Osteocyte (in vitro differentiated cells): ENCODE measurements at regions not wholly inside any gene's neighbourhood (a gene's known extent, or its start where the extent isn't known, plus 50 kb on each side); places are given as distances from the start of the nearest gene placed in this dataset.

Experiments
- DNase-seq: peaks from one replicate; pipeline ENCODE4 v3.0.0; 2021; ENCODE audit warnings: mixed read lengths; ENCODE audit not compliant: unreplicated experiment; ENCODE audit errors: extremely low spot score
- H3K27ac Mint-ChIP-seq: one replicate; pipeline ENCODE4 v1.8.0; 2021; ENCODE audit warnings: mild to moderate bottlenecking, mixed read lengths; ENCODE audit not compliant: unreplicated experiment
- H3K27me3 Mint-ChIP-seq: one replicate; pipeline ENCODE4 v1.8.0; 2021; ENCODE audit warnings: mixed read lengths; ENCODE audit not compliant: unreplicated experiment
- H3K36me3 Mint-ChIP-seq: one replicate; pipeline ENCODE4 v1.8.0; 2021; ENCODE audit warnings: mixed read lengths; ENCODE audit not compliant: unreplicated experiment
- H3K4me1 Mint-ChIP-seq: one replicate; pipeline ENCODE4 v1.8.0; 2021; ENCODE audit warnings: mixed read lengths; ENCODE audit not compliant: unreplicated experiment
- H3K4me3 Mint-ChIP-seq: one replicate; pipeline ENCODE4 v1.8.0; 2021; ENCODE audit warnings: mild to moderate bottlenecking, moderate library complexity, mixed read lengths; ENCODE audit not compliant: unreplicated experiment
- H3K9me3 Mint-ChIP-seq: one replicate; pipeline ENCODE4 v1.8.0; 2021; ENCODE audit warnings: mixed read lengths; ENCODE audit not compliant: unreplicated experiment
- TF ChIP-seq, protein P1 (sequence below): fragments of 200-600 bp; sonication (generic); IDR thresholded peaks from 2 replicates; pipeline ENCODE4 v1.5.0; 2021; ENCODE audit warnings: antibody characterized with exemption, mild to moderate bottlenecking, moderate library complexity

- H3K27me3 Mint-ChIP-seq, result no peaks in the 10 kb centered on the region
- TF ChIP-seq, protein P1, sequence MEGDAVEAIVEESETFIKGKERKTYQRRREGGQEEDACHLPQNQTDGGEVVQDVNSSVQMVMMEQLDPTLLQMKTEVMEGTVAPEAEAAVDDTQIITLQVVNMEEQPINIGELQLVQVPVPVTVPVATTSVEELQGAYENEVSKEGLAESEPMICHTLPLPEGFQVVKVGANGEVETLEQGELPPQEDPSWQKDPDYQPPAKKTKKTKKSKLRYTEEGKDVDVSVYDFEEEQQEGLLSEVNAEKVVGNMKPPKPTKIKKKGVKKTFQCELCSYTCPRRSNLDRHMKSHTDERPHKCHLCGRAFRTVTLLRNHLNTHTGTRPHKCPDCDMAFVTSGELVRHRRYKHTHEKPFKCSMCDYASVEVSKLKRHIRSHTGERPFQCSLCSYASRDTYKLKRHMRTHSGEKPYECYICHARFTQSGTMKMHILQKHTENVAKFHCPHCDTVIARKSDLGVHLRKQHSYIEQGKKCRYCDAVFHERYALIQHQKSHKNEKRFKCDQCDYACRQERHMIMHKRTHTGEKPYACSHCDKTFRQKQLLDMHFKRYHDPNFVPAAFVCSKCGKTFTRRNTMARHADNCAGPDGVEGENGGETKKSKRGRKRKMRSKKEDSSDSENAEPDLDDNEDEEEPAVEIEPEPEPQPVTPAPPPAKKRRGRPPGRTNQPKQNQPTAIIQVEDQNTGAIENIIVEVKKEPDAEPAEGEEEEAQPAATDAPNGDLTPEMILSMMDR, result no peak
- H3K27ac Mint-ChIP-seq, result no peak overlapping the region
- no peaks in the 10 kb centered on the region for H3K36me3 Mint-ChIP-seq
- H3K9me3 Mint-ChIP-seq, result peaks cover 15% of the 10 kb centered on the region
- H3K4me1 Mint-ChIP-seq, result no peaks in the 10 kb centered on the region
- DNase-seq, result no peak
- H3K4me3 Mint-ChIP-seq, result no peak overlapping the region
Measured at GRCh38 chr20:52869698-52870501, 102.3 kb upstream of the TSHZ2 start.

GRCh38 chr20:52869276-52869675 lies 102.9 kb upstream of the TSHZ2 start:
- Mint-ChIP-seq H3K27me3 (no peaks in the 10 kb centered on the region), H3K27ac (no peak overlapping the region), H3K4me1 (no peaks in the 10 kb centered on the region), H3K4me3 (no peak overlapping the region), H3K36me3 (no peaks in the 10 kb centered on the region), H3K9me3 (peaks cover 15% of the 10 kb centered on the region)
- no peak for DNase-seq
- TF ChIP-seq, protein P1, result no peak

DNA sequence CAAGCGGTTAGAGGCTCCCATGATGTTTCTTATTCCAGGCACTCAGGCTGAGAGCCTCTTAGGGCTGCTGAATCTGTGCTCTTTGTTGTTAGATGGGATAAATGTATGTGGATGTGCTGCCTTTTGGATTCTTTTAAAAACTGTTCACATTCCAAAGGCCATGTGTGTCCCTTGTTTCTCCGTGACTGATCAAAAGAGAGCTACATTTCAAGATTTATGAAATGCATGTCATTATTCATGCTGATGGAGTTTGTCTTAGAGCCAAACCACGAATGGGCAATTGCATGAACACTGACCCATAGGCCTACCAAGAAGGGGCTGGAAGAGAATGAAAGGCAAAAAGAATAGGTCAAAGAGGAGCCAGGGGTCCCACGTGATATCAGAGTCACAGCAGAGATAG lies 104.9 kb upstream of the TSHZ2 start:
- Mint-ChIP-seq H3K27me3 (no peaks in the 10 kb centered on the region), H3K4me1 (no peaks in the 10 kb centered on the region), H3K27ac (no peak overlapping the region), H3K9me3 (peaks cover 17% of the 10 kb centered on the region), H3K36me3 (no peaks in the 10 kb centered on the region), H3K4me3 (no peak overlapping the region)
- no peak for DNase-seq
- TF ChIP-seq, protein P1, result no peak

DNA sequence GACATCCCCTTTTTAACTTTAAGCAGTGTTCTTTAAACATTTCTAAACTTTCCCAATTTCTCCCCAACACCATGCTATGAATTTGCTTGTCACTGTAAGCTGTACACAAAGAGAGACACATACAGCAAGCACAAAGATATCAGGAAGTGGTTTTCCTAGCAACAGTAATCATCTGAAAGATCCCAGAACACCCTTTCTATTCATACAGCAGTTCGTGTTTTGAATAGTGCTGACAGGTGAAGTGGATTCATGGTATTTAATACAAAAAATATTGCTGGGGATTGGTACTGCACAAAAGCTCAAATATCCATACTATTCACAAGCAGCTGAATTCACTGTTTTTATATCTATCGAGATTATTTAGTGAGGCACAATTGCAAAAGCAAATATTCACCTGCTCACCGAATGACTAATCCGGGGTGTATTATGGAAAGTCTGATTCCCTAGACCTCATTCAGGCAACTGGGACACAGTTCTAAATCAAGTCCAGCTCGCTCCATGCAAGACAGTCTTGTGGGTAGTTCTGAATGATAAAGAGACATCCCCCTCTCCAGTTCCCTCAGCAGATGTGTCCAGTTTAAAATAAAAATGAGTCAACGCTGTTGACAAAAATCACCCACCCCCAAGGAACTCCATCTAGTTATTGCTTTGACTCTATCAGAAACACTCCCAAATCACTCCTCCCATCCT lies 107.1 kb upstream of the TSHZ2 start:
- Mint-ChIP-seq H3K9me3 (peaks cover 13% of the 10 kb centered on the region), H3K27me3 (no peaks in the 10 kb centered on the region), H3K36me3 (no peaks in the 10 kb centered on the region), H3K4me3 (no peak overlapping the region), H3K4me1 (no peaks in the 10 kb centered on the region), H3K27ac (no peak overlapping the region)
- TF ChIP-seq, protein P1, result no peak
- DNase-seq, result no peak

DNA sequence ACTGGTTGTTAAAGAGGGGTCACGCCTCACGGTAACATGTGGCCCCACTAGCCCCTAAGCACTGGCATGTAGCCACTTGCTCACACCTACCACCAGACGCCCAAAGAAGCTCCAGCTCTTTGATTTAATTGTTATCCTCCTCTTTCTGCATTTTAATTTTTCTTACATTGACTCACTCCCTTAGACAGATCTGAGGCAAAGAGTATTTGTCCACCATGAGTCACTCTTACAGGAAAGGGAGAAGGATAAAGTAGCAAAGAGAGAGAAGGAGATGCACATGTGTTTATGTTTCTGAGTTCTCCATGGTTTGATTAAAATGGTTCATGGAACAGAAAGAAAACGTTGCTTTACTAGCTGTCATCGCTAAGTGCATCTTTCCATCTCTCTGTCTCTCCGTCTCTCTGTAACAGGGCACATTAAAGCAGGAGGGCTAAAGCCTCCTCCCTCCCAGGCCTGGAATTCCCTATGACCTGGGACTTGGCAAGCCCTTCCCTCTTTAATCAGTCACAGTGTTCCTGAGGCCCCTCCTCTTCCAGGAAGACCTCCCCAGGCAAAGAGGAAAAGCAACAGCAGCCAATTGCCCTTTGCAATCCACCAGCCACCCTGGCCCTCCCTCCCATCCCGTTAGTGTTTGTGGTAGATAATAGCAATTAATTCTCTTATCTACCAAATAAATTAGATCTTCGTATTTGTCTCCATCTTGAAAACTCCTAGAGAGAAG lies 112.8 kb upstream of the TSHZ2 start:
- DNase-seq, result no peak
- H3K9me3 Mint-ChIP-seq, result peaks cover 21% of the 10 kb centered on the region
- no peak overlapping the region for H3K27ac Mint-ChIP-seq
- H3K27me3 Mint-ChIP-seq, result no peaks in the 10 kb centered on the region
- H3K36me3 Mint-ChIP-seq, result no peaks in the 10 kb centered on the region
- H3K4me1 Mint-ChIP-seq, result no peaks in the 10 kb centered on the region
- no peak overlapping the region for H3K4me3 Mint-ChIP-seq
- TF ChIP-seq, protein P1, result no peak
